LNCAP (cell line): ENCODE measurements at regions not wholly inside any gene's neighbourhood (a gene's known extent, or its start where the extent isn't known, plus 50 kb on each side); places are given as distances from the start of the nearest gene placed in this dataset.

Experiments
- CTCF ChIP-seq: fragments of 450-650 bp; IDR thresholded peaks from 2 replicates; pipeline ENCODE4 v1.5.1; 2017; ENCODE audit warnings: mild to moderate bottlenecking

GRCh38 chr3:77906102-77906709, 866.3 kb downstream of the ROBO2 start:
- TF ChIP-seq CTCF: no peak

- no peak for TF ChIP-seq CTCF
Measured at GRCh38 chr3:77913524-77914174, 873.8 kb downstream of the ROBO2 start.

- no peak for TF ChIP-seq CTCF
Measured at GRCh38 chr3:77915336-77915735, 875.4 kb downstream of the ROBO2 start.

GRCh38 chr3:77917225-77917624, 877.3 kb downstream of the ROBO2 start:
- no peak for TF ChIP-seq CTCF

GRCh38 chr3:77919244-77919643, 879.3 kb downstream of the ROBO2 start:
- no peak for TF ChIP-seq CTCF

- no peak for TF ChIP-seq CTCF
Measured at GRCh38 chr3:77931255-77932009, 891.5 kb downstream of the ROBO2 start.

GRCh38 chr3:77932926-77933325, 893.0 kb downstream of the ROBO2 start:
- no peak for TF ChIP-seq CTCF
